Inferior parietal cortex (tissue), 1 donor: ENCODE measurements at regions not wholly inside any gene's neighbourhood (a gene's known extent, or its start where the extent isn't known, plus 50 kb on each side); places are given as distances from the start of the nearest gene placed in this dataset.

Experiments
- DNase-seq: peaks from one replicate; pipeline ENCODE4 v3.0.0-alpha.2; 2016; ENCODE audit errors: extremely low spot score

DNA sequence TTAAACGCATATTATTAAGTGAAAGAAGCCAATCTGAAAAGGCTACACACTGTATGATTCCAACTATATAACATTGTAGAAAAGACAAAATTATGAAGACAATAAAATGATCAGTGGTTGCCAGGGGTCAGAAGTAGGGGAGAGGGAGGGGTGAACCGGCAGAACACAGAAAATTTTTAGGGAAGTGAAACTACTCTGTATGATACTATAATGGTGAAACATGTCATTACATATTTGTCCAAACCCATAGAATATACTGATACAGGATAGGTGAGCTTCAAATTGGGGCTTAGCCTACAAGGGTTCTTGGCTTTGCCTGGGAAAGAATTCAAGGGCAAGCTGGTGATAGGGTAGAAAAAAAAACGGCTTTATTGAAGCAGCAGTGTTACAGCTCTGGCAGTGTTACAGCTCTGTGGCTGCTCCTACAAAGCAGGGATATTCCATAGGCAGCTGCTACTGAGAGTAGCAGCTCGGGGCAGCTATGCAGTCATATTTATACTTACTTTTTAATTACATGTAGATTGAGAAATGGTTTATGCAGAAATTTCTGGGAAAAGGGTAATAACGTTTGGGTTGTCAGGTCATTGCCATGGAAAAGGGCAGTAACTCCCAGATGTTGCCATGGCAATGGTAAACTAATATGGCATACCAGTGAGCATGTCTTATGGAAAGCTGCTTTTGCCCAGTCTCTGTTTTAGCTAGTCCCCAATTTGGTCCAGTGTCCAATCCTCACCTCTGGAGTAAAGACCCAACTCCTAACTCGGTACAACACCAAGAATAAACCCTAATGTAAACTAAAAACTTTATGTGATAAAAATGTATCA, 125.1 kb upstream of the SLC25A36 start:
- DNase-seq: no peak

DNA sequence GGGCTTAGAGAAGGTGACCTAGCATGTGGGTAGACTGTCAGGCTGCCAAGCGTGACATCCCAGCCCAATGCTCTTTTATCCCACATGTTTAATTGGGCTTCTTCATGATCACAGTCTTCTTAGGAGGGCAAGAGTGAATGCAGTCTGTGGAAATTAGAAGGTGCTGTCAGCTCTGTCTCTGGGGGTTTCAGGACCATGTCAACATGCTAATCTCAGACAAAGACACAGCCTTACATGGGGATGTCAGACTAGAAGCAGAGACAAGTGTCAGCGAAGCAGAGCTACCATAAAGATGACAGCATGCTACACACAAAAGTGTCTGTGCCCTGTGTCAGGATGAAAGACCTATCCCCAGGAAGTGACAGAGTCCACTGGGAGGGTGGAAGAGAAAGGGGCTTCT, 120.1 kb upstream of the SLC25A36 start:
- DNase-seq: no peak

DNA sequence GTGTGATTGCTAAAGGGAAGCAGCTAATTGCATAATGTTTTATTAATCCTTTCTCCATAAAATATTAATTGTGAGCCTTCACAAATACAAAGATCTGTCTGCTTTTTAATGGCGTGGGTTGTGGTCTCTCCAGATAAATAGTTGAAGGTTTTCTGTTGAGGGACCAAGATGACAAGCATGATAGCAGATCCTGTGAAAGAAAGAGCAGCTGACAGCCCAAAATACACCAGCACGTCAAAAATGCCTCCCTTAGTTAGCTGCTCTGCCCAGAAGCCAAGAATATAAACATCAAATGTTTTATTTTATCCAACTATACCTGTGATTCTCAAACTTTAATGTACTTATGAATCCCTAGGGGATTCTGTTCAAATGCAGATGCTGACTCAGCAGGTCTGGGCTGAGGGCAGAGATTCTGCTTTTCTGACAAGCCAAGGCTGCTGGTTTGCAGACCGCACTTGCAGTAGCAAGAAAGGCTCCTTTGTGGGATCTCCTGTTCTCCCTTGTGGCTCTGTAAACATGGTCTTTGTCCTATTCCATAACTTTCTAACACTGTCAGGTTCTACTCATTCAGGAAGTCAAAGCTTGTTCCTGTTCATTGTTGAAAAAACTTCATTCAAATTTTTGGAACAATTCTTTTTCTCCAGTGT, 119.1 kb upstream of the SLC25A36 start:
- DNase-seq: no peak

DNA sequence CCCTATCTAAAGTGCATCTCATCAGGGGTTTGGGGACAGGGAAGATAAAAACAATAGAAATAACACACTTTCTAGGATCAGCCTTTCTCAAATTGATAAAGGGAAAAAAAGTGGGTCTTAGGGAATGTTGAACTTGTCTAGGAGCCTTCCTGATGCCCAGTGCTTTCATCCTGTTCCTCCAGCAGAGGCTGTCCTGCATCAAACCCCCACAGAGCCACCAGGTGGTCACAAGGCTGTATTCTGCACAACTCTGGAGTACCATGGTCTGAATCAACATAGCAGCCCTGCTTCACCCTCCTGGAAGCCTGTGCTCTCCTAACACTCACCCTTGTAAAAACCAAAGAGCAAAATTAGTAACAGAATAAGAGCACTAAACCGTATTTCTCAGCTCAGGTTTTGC, 118.5 kb upstream of the SLC25A36 start:
- no peak for DNase-seq

DNA sequence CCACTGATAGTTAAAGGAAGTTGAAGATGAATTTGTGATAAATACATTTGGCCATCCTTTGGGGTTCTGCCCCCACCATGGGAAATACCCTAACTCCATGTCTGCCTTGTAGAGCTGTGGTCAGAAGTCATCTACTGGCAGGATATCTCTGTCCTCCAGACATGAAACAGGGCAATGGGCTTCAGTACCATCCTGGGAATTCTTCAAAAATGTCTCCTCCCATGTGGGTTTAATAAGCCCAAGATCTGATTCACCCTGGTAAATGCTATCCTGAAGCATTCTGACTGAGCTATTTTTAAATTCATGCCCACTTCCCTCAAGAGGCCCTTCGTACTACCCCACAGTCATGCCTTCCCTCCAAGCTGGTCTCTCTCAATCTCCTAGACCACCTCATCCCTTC, 113.7 kb upstream of the SLC25A36 start:
- no peak for DNase-seq

DNA sequence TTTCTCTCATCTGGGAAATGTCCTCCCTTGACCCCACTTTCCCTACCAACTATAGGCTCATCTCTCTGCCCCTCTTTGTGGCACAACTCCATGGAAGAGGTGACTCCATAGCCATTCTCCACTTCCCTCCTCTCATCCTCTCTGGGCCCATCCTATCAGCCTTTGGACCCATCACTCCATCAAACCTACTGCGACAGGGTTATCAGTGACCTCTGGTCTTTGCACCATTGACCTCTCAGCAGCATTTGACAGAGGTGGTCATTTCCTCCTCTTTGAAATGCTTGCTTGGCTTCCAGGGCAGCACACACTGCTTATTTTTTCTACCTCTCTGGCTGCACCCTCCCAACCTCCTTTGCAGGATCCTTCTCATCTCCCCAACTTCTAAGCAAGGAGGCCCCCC, 113.1 kb upstream of the SLC25A36 start:
- DNase-seq: no peak

DNA sequence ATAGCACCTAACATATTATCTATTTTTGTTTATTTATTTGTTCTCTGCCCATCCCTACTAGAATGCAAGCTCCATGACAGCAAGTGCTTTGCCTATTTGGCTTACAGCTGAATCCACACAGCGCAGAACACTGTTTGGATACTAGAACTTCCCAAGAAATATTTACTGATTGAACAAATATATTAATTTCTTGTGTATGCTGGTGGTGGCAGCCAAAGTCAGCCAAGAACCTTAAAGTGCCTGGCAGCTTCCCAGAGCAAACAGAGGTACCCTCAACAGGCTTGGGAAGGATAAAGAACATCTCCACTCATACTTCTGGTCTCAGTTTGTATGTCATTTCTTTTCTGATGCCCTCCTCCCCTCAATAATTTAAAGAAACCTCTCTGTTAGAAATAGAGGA, 111.8 kb upstream of the SLC25A36 start:
- DNase-seq: no peak

DNA sequence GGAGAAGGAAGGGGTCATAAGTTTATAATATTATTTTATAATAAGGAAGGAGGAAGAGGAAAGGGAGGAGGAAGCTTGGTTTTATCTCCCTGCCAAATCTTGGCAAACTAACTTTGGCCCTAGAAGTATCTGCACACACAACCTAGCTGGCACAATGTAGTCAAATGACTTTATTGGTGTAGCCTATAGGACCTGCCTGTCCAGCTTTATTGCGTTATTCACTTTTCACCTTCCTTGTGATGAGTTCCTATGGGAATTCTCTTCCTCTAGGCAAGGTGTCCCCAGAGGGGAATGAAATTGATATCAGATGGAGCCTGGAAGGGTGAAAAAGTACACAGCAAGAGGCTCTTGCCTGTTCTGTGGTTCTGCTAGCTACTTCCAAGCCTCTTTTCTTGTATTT, 111.2 kb upstream of the SLC25A36 start:
- DNase-seq: no peak

DNA sequence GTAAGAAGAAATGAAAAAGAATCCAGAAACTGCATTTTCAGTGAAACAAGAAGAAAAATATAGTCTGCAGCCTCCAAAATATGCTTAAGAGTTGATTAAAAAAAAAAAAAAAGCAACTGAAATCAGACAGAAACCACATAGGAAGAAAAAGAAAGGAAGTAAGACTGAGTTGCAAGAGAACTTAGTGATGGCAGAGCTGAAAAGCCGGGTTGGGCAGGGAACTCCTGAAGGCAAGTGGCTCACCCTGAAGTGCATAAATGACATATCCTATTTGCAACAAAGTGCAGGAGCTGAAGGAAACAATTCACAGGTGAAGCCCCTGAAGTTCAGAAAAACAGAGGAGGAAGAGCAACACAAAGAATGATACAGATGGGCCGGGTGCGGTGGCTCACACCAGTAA, 108.8 kb upstream of the SLC25A36 start:
- DNase-seq: no peak

DNA sequence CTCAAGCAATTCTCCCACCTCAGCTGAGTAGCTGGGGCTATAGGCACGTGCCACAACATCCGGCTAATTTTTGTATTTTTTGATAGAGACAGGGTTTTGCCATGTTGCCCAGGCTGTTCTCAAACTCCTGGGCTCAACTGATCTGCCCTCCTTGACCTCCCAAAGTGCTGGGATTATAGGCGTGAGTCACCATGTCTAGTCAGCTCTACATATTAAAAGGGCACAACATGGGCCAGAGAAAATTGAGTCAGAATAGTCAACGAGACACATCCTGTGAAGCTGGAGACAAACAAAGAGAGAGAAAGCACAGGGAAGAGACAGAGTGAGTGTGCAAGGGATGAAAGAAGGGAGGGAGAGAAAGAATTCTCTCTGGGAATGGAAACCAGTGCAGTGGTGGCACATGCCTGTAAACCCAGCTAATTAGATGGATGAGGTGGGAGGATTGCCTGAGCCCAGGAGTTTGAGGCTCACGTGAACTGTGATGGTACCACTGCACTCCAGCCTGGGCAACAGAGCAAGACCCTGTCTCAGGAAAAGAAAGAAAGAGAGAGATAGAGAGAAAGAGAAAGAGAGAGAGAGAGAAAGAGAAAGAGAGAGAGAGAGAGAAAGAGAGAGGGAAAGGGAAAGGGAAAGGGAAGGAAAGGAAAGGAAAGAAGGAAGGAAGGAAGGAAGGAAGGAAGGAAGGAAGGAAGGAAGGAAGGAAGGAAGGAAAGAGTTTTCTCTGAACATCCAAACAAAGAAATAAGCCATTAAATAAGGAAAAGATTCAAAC, 107.2 kb upstream of the SLC25A36 start:
- DNase-seq: no peak

DNA sequence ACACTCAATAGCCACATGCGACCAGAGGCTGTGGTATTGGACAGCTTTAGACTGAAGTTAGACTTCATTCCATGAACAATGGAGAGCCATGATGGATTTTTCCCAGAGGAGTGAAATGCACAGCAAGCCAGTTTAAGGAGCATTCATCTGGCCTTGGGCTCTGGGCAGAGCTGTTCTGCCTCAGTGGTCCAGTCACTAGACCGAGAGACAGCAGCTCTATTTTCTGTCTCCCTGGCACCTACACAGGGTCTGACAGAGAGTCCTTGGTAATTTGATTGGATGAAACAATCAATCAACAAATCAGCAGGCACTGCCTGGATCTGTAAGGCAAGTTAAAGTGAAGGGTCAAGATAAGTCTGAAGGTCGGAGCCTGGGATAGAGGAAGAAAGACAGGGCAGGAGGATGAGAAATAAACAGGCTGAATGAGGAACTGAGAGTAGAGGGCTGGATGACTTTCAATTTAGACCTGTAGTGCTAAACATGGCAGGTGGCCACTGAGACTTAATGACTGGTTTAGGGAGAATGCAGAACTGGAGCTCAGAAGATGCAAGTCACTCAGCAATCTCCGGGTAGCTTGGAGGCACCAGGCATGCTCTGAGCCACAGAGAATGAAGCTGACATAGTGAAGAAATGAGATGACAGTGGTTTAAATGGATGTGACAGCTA, 98.5 kb upstream of the SLC25A36 start:
- DNase-seq: no peak

DNA sequence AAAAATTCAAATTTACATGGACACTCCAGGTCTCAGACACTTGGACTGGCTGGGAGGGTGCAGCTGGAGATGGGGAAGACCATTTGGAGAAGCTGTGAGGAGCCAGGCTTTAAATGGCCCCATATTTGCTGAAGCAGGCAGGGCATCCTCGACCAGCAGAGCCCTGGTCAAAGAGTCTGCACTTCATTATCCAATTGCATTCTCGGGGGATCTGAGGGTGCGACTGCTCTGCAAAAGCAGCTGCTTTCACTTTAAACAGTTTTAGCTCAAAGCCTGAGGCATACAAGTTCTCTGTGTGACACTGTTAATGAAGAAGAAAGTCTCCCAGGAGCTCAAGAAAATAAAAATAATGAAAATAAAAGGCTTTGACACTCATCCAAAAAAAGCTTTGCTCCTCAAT, 98.0 kb upstream of the SLC25A36 start:
- DNase-seq: no peak

DNA sequence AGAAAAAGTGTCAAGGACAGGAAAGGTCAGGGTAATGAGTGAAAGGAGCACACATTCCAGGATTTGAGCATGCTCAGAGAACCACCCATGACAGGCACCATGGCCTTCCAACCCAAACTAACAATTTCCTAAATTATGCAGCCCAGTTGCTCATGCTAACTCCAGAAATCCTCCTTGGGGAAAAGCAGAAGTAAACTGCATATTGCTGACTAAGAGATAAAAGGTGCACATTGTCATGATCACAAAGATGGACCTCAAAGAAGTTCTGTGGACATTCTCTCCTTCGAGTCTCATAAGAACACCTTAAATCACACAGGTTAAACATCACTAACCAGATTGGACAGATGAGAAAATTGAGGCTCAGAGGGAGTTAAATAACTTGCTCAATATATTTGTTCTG, 97.6 kb upstream of the SLC25A36 start:
- DNase-seq: no peak

DNA sequence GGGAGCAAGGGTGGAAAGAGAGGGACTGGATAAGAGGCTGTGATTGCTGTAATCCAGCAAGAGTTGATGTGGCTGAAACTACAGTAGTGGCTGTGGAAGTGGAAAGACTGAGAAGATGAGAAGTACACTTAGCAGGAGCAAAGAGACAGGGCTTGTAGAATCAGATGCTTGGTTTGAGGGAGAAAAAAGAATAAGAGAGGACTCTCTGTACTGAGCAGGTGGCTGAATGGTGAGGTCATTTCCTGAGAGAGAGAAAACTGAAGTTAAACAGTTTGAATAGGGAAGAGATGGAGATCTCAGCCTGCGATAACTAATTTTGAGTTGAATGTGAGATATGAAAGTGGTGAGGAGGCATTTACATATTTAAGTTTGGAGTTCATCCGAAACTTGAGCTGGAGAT, 95.8 kb upstream of the SLC25A36 start:
- DNase-seq: no peak

DNA sequence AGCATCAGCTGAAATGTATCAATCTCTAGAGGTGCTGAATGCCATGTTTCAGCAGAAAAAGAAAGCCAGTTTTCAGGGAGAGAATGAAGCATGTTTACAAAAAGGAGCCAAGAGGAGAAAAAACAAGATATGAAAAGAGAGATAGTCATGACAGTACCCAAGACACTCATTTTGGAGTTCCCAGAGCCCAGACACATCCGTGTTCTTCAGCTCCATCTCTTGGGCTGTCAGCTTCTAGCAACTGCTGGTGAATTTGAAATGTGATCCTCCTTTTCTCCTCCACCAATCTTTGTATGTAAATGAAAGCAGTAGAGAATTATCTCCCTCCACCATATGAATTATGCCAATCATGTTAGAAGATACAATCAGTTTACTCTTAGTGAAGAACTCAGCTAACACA, 93.0 kb upstream of the SLC25A36 start:
- DNase-seq: peak; percentile 7

DNA sequence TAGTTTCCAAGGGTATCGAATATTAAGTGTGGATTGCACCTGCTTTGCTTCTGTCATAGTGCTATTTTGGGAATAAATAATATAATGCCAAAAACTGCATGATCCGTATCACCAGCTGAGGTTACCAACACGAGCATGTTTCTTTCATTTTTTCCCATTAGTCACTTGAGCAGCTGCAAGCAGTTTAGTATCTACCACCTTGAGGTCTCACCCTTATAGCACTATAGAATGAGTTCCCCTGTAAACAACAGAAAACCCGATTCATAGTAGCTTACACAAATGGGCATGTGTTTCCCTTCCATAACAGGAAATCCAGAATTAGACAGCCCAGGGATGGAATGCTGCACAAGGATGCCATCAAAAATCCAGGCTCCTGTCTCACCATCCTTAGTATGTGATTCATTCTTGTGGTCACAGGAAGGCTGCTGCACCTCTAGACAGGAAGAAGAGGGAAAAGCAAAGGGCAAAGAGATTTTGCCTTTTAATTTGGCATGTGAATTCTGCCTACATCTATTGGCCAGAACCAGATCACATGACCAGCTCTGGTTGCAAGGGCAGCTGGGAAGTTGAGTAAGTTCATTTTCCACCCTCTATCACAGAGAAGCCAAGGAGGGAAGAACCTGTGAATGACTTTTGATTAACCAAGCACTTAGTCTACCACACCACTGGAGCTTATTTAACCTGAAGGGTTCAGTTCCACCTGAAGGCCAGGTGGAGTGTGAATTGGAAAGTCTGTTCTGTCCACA, 91.3 kb upstream of the SLC25A36 start:
- no peak for DNase-seq

DNA sequence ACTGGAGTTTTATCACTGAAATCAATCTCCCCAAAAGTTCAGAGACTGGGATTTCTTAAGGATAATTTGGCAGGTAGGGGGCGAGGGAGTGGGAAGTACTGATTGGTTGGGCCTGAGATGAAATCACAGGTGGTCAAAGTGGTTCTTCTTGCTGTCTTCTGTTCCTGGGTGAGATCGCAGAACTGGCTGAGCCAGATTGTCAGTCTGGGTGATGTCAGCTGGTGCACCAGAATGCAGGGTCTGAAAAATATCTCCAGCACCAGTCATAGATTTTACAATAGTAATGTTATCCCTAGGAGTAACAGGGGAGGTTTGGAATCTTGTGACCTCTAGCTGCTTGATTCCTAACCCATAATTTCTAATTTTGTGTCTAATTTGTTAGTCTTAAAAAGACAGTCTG, 86.7 kb upstream of the SLC25A36 start:
- DNase-seq: no peak

DNA sequence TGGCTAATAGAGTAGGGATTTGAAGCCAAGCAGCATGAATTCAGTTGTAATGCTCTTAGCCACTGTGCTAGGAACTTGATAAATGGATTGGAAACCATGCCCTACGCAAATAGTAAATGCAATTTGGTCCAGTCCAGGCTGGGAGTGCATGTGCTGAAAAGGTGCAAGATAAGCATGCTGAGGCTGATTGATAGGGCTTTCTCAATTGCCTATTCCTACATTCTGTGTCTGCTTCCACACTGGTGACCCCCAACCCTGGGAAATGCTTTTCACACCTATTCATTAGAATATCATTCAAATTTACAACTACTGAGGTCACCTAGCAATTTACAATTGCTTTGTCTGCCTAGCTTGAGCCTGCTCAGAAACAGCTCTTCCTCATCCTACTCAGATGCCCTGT, 84.7 kb upstream of the SLC25A36 start:
- no peak for DNase-seq

DNA sequence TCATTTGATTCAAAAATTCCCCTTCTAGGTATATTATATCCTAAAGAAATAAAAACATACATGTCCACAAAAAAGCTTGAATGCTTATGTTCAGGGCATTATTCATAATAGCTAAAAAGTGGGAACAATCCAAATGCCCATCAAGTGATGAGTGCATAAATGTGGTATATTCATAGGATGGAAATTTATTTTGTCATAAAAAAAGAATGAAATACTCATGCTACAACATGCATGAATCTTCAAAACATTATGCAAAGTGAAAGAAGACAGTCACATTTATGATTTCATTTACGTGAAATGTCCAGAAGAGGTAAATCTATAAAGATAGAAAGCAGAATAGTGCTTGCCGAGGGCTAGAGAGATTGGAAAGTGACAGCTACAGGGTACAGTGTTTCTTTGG, 83.6 kb upstream of the SLC25A36 start:
- no peak for DNase-seq

DNA sequence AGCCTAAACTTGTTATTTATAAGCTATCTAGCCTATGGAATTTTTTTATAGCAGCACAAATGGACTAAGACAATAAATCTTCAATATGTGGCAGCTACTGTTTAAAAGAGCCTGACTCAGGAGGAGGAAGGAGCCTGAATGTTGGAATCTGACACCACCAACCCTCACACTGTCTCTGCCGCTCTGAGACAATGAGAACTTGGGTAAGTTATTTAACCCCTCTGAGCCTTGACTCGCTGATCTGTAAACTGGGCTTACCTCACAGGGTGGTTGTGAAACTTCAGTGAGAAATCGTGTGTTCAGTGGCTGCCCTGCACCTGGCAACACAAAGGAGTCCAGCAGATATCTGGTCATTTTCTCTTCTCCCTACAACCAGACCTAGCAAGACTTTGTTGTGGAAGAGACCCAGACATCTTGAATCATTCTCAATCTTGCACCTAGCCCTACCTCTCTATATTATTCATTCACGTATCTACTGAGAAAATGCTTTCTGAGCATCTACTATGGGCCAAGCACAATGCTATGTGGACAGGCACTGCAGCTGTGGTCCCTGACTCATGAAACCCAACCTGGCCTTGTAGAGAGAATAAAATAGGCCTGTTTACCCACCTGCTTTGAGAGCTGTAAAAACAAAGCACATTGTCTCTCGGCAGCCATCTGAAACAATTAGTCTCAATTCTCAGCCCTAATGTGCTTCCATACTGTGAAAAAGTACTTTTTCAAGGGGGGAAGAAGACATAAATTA, 81.9 kb upstream of the SLC25A36 start:
- no peak for DNase-seq

DNA sequence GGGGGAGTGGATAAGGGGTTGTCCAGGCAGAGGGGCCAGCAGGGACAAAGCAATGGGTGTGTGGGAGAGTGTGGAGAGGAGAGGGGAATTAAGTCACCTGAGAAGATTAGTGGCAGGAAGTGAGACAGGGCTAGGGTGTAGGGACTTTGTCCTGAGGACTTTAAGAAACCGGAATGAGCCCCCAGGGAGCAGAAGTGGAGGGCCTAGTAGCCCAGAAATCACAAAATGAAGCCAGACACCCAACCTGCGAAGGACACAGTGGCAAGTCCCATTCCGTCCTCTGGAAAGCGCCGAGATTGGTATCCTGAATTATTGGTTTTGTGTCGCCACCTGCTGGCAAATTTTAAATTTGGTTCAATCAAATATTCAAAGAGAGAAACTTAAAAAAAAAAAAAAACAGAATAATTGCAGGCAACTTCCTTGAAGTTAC, 78.0 kb upstream of the SLC25A36 start:
- peak; percentile 83 for DNase-seq
